SU-DHL-6 (cell line): ENCODE measurements at regions not wholly inside any gene's neighbourhood (a gene's known extent, or its start where the extent isn't known, plus 50 kb on each side); places are given as distances from the start of the nearest gene placed in this dataset.

ENCODE experiments used
- H2AFZ ChIP-seq: fragments of 200-600 bp; sonication (generic); 2 replicates; pipeline ENCODE4 v1.6.1; 2014; ENCODE audit warnings: low read depth, mild to moderate bottlenecking, moderate library complexity, mixed read lengths, antibody characterized with exemption, low read length; ENCODE audit not compliant: severe bottlenecking
- H3F3A ChIP-seq: fragments of 200-600 bp; shearing (Covaris generic); 2 replicates; pipeline ENCODE4 v1.6.0; 2016; ENCODE audit warnings: antibody characterized with exemption, mild to moderate bottlenecking; ENCODE audit not compliant: insufficient read depth
- H3K27ac ChIP-seq: fragments of 200-600 bp; sonication (generic); 2 replicates; pipeline ENCODE4 v1.5.1; 2016; ENCODE audit warnings: low read depth, mild to moderate bottlenecking, low read length, moderate library complexity, mixed read lengths
- H3K27me3 ChIP-seq: fragments of 200-600 bp; sonication (generic), shearing (Covaris generic); 2 replicates; pipeline ENCODE4 v1.6.0; 2014; ENCODE audit warnings: mild to moderate bottlenecking, low read length
- H3K36me3 ChIP-seq: fragments of 200-600 bp; sonication (generic); 2 replicates; pipeline ENCODE4 v1.6.1; 2014; ENCODE audit warnings: mild to moderate bottlenecking, low read length, mixed read lengths
- H3K4me2 ChIP-seq: fragments of 300-600, 200-600 bp; shearing (Covaris generic), sonication (generic); 2 replicates; pipeline ENCODE4 v1.6.0; 2014; ENCODE audit warnings: low read length, low read depth, mild to moderate bottlenecking; ENCODE audit not compliant: poor library complexity, severe bottlenecking
- H3K4me3 ChIP-seq: fragments of 200-600 bp; sonication (generic); 2 replicates; pipeline ENCODE4 v1.5.1; 2014; ENCODE audit warnings: antibody characterized with exemption, low read length, mild to moderate bottlenecking, mixed read lengths; ENCODE audit not compliant: insufficient read depth, poor library complexity, severe bottlenecking
- H3K79me2 ChIP-seq: fragments of 200-600 bp; sonication (generic); 2 replicates; pipeline ENCODE4 v1.6.1; 2014; ENCODE audit warnings: mild to moderate bottlenecking, low read length, moderate library complexity; ENCODE audit not compliant: insufficient read depth
- H3K9ac ChIP-seq: fragments of 200-600 bp; sonication (generic); 2 replicates; pipeline ENCODE4 v1.7.0; 2014; ENCODE audit warnings: mild to moderate bottlenecking, low read length
- H3K9me2 ChIP-seq: fragments of 200-600 bp; sonication (generic); replicated peaks from 2 replicates; pipeline ENCODE4 v1.6.1; 2014; ENCODE audit warnings: low read length; ENCODE audit not compliant: insufficient read depth
- H3K9me3 ChIP-seq: fragments of 200-600 bp; sonication (generic); 2 replicates; pipeline ENCODE4 v1.6.1; 2014; ENCODE audit warnings: low read length, mixed read lengths; ENCODE audit not compliant: insufficient read depth
- H4K20me1 ChIP-seq: fragments of 200-600 bp; sonication (generic); 2 replicates; pipeline ENCODE4 v1.6.1; 2014; ENCODE audit warnings: low read depth, mild to moderate bottlenecking, antibody characterized with exemption, low read length, moderate library complexity, mixed read lengths
- EZH2phosphoT487 ChIP-seq: fragments of 200-600 bp; sonication (generic), shearing (Covaris generic); conservative IDR thresholded peaks from 2 replicates; pipeline ENCODE4 v1.6.1; 2018; ENCODE audit warnings: mild to moderate bottlenecking, antibody characterized with exemption, low read length, moderate library complexity, mixed read lengths
- TF ChIP-seq, protein P1 (sequence below): fragments of 200-600 bp; sonication (generic); IDR thresholded peaks from one replicate; pipeline ENCODE4 v1.5.1; 2017; ENCODE audit warnings: antibody characterized with exemption, mild to moderate bottlenecking, low read length, moderate library complexity; ENCODE audit not compliant: insufficient read depth, poor library complexity, severe bottlenecking

GRCh38 chr7:18241543-18242231 is 214.0 kb upstream of the PRPS1L1 start:
- H3K4me2 ChIP-seq, result no peak overlapping the region
- H4K20me1 ChIP-seq, result no peaks in the 10 kb centered on the region
- no peak overlapping the region for H3K9ac ChIP-seq
- TF ChIP-seq, protein P1, sequence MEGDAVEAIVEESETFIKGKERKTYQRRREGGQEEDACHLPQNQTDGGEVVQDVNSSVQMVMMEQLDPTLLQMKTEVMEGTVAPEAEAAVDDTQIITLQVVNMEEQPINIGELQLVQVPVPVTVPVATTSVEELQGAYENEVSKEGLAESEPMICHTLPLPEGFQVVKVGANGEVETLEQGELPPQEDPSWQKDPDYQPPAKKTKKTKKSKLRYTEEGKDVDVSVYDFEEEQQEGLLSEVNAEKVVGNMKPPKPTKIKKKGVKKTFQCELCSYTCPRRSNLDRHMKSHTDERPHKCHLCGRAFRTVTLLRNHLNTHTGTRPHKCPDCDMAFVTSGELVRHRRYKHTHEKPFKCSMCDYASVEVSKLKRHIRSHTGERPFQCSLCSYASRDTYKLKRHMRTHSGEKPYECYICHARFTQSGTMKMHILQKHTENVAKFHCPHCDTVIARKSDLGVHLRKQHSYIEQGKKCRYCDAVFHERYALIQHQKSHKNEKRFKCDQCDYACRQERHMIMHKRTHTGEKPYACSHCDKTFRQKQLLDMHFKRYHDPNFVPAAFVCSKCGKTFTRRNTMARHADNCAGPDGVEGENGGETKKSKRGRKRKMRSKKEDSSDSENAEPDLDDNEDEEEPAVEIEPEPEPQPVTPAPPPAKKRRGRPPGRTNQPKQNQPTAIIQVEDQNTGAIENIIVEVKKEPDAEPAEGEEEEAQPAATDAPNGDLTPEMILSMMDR, result no peak
- no peak for TF ChIP-seq EZH2phosphoT487
- no peaks in the 10 kb centered on the region for H3F3A ChIP-seq
- no peaks in the 10 kb centered on the region for H3K36me3 ChIP-seq
- H3K79me2 ChIP-seq, result no peaks in the 10 kb centered on the region
- no peak overlapping the region for H3K27ac ChIP-seq
- no peaks in the 10 kb centered on the region for H3K27me3 ChIP-seq
- H3K9me2 ChIP-seq, result no peaks in the 10 kb centered on the region; the same call in 1 of the 2 replicates
- H3K9me3 ChIP-seq, result no peaks in the 10 kb centered on the region
- no peak overlapping the region for H2AFZ ChIP-seq
- H3K4me3 ChIP-seq, result no peak overlapping the region

GRCh38 chr7:18243731-18244130 is 216.1 kb upstream of the PRPS1L1 start:
- TF ChIP-seq EZH2phosphoT487, result no peak
- TF ChIP-seq, protein P1, result no peak
- no peak overlapping the region for H3K9ac ChIP-seq

GRCh38 chr7:18250133-18250532 is 222.5 kb upstream of the PRPS1L1 start:
- H3K36me3 ChIP-seq, result no peaks in the 10 kb centered on the region
- TF ChIP-seq, protein P1, result no peak

More at GRCh38 chr7:18243731-18244130, 216.1 kb upstream of the PRPS1L1 start:
- no peaks in the 10 kb centered on the region for H3K9me3 ChIP-seq
- no peak overlapping the region for H2AFZ ChIP-seq
- H3K36me3 ChIP-seq, result no peaks in the 10 kb centered on the region
- H3K27ac ChIP-seq, result no peak overlapping the region
- no peaks in the 10 kb centered on the region for H3K27me3 ChIP-seq
- H3K4me3 ChIP-seq, result no peak overlapping the region
- H3K79me2 ChIP-seq, result no peaks in the 10 kb centered on the region
- no peaks in the 10 kb centered on the region for H3F3A ChIP-seq
- no peaks in the 10 kb centered on the region; the same call in 1 of the 2 replicates for H3K9me2 ChIP-seq
- H4K20me1 ChIP-seq, result no peaks in the 10 kb centered on the region
- no peak overlapping the region for H3K4me2 ChIP-seq

More at GRCh38 chr7:18250133-18250532, 222.5 kb upstream of the PRPS1L1 start:
- H3K9ac ChIP-seq, result no peak overlapping the region
- no peaks in the 10 kb centered on the region; the same call in 1 of the 2 replicates for H3K9me2 ChIP-seq
- no peaks in the 10 kb centered on the region for H3F3A ChIP-seq
- no peaks in the 10 kb centered on the region for H4K20me1 ChIP-seq
- no peak overlapping the region for H3K4me2 ChIP-seq
- H2AFZ ChIP-seq, result no peak overlapping the region
- H3K79me2 ChIP-seq, result no peaks in the 10 kb centered on the region
- H3K27me3 ChIP-seq, result no peaks in the 10 kb centered on the region
- no peak overlapping the region for H3K27ac ChIP-seq
- H3K4me3 ChIP-seq, result no peak overlapping the region
- H3K9me3 ChIP-seq, result no peaks in the 10 kb centered on the region; the same call in 1 of the 2 replicates
